HL-60 (cell line): ENCODE measurements at regions not wholly inside any gene's neighbourhood (a gene's known extent, or its start where the extent isn't known, plus 50 kb on each side); places are given as distances from the start of the nearest gene placed in this dataset.

ENCODE experiments used
- DNase-seq, 2 experiments: peaks; one replicate each; pipeline ENCODE4 v3.0.0-alpha.2; 2010 to 2020; ENCODE audit warnings: low read depth in 1 of 2, low spot score in 1 of 2
- H3K27ac ChIP-seq: fragments of 250-450 bp; sonication (Bioruptor Pico); replicated peaks from 2 replicates; pipeline ENCODE4 v1.5.1; 2020; ENCODE audit warnings: mild to moderate bottlenecking, moderate library complexity
- H3K27me3 ChIP-seq: fragments of 250-450 bp; sonication (Bioruptor Pico); 2 replicates; pipeline ENCODE4 v1.5.1; 2021; ENCODE audit warnings: mild to moderate bottlenecking, moderate library complexity; ENCODE audit not compliant: insufficient read depth, poor library complexity, severe bottlenecking
- H3K4me3 ChIP-seq: replicated peaks from 2 replicates; pipeline ENCODE4 v1.5.1; 2011; ENCODE audit warnings: mild to moderate bottlenecking, control low read depth, low read length; ENCODE audit not compliant: insufficient read depth
- GABPA ChIP-seq: IDR thresholded peaks from 2 replicates; pipeline ENCODE4 v1.6.1; 2012; ENCODE audit warnings: low read depth
- POLR2AphosphoS5 ChIP-seq: IDR thresholded peaks from 2 replicates; pipeline ENCODE4 v1.6.1; 2012; ENCODE audit warnings: low read depth
- SPI1 ChIP-seq: IDR thresholded peaks from 2 replicates; pipeline ENCODE4 v1.6.1; 2012; ENCODE audit warnings: low read depth, mild to moderate bottlenecking, borderline replicate concordance
- TF ChIP-seq, protein P1 (sequence below): IDR thresholded peaks from 2 replicates; pipeline ENCODE4 v1.6.1; 2012; ENCODE audit warnings: low read depth; ENCODE audit not compliant: insufficient replicate concordance
- TF ChIP-seq, protein P2 (sequence below): IDR thresholded peaks from one replicate; pipeline ENCODE4 v1.5.1; 2011; ENCODE audit warnings: low read length, control low read depth, inconsistent platforms; ENCODE audit not compliant: insufficient read depth

DNA sequence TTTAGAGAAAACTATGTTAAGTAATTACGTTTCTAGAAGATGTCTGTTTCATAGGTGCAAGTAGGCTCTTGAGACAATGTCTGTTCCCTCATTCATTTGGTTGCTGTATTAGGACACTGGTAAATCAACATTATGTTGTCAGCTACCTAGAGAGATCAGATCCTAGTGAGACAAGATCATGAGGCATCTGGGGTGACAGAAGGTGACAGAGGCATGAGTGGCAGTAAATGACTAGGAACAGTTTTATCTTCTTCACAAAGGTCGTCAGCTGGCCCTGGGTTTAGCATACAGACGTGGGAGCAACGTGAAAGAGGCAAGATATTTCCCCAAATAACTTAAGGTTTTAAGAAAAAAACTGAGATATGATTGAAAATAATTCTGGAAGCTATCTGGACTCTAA lies 1926.3 kb upstream of the WWC1 start:
- TF ChIP-seq GABPA (no peak), SPI1 (no peak), POLR2AphosphoS5 (no peak)
- TF ChIP-seq, protein P1, sequence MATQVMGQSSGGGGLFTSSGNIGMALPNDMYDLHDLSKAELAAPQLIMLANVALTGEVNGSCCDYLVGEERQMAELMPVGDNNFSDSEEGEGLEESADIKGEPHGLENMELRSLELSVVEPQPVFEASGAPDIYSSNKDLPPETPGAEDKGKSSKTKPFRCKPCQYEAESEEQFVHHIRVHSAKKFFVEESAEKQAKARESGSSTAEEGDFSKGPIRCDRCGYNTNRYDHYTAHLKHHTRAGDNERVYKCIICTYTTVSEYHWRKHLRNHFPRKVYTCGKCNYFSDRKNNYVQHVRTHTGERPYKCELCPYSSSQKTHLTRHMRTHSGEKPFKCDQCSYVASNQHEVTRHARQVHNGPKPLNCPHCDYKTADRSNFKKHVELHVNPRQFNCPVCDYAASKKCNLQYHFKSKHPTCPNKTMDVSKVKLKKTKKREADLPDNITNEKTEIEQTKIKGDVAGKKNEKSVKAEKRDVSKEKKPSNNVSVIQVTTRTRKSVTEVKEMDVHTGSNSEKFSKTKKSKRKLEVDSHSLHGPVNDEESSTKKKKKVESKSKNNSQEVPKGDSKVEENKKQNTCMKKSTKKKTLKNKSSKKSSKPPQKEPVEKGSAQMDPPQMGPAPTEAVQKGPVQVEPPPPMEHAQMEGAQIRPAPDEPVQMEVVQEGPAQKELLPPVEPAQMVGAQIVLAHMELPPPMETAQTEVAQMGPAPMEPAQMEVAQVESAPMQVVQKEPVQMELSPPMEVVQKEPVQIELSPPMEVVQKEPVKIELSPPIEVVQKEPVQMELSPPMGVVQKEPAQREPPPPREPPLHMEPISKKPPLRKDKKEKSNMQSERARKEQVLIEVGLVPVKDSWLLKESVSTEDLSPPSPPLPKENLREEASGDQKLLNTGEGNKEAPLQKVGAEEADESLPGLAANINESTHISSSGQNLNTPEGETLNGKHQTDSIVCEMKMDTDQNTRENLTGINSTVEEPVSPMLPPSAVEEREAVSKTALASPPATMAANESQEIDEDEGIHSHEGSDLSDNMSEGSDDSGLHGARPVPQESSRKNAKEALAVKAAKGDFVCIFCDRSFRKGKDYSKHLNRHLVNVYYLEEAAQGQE: no peak
- TF ChIP-seq, protein P2, sequence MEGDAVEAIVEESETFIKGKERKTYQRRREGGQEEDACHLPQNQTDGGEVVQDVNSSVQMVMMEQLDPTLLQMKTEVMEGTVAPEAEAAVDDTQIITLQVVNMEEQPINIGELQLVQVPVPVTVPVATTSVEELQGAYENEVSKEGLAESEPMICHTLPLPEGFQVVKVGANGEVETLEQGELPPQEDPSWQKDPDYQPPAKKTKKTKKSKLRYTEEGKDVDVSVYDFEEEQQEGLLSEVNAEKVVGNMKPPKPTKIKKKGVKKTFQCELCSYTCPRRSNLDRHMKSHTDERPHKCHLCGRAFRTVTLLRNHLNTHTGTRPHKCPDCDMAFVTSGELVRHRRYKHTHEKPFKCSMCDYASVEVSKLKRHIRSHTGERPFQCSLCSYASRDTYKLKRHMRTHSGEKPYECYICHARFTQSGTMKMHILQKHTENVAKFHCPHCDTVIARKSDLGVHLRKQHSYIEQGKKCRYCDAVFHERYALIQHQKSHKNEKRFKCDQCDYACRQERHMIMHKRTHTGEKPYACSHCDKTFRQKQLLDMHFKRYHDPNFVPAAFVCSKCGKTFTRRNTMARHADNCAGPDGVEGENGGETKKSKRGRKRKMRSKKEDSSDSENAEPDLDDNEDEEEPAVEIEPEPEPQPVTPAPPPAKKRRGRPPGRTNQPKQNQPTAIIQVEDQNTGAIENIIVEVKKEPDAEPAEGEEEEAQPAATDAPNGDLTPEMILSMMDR: no peak
- DNase-seq: no peak
- Histone ChIP-seq H3K27ac (no peak overlapping the region), H3K27me3 (no peaks in the 10 kb centered on the region), H3K4me3 (no peak overlapping the region)

DNA sequence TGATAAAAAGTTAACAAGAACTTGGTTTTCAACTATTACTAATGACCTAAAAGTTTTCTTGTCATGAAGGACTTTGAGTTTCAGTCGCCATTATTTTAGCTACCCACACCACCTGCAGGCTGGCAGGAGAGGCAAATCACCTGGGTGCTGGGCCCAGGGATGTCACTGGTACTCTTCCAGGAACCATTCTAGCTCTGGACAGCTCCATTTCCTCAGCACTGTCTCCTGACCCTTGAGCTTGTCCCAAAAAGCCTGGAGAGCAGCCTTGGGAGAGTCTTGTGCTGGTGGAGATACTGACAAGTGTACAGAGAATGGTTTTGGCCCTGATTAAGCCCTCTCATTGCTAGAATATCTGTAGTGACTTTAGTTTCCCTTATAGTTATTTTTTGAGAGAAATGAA lies 1924.1 kb upstream of the WWC1 start:
- H3K27ac ChIP-seq: no peak overlapping the region
- no peak overlapping the region for H3K4me3 ChIP-seq
- no peak for DNase-seq
- no peaks in the 10 kb centered on the region for H3K27me3 ChIP-seq
- TF ChIP-seq GABPA (no peak), POLR2AphosphoS5 (no peak), SPI1 (no peak)
- TF ChIP-seq, protein P2: no peak
- TF ChIP-seq, protein P1: no peak

DNA sequence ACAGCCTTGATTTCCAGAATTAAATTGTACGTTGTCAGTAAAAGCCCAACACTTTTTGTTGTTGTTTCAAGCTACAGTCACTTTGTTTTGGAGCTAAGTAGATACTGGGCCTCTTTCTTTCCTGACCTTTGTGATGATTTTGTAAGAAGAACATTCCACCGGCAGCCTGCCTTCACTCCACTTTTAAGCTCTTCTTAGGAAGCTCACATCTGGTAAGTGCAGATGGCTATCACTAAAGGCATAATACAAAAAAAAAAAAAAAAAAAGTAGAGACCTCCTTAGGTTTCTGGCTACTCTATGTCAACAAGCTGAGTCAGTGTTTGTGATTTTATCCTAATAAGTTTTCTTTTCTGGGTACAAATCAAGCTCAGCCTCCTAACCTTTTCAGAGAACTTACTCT lies 1922.1 kb upstream of the WWC1 start:
- no peaks in the 10 kb centered on the region for H3K27me3 ChIP-seq
- no peak overlapping the region for H3K27ac ChIP-seq
- H3K4me3 ChIP-seq: no peak overlapping the region
- TF ChIP-seq POLR2AphosphoS5 (no peak), GABPA (no peak), SPI1 (no peak)
- TF ChIP-seq, protein P1: no peak
- TF ChIP-seq, protein P2: no peak
- DNase-seq: no peak
